ENCODE measurements at regions not wholly inside any gene's neighbourhood (a gene's known extent, or its start where the extent isn't known, plus 50 kb on each side); places are given as distances from the start of the nearest gene placed in this dataset.

- Histone ChIP-seq H3K27ac (ENCODE audit: low read depth) (no peak overlapping the region), H3K36me3 (ENCODE audit: insufficient read depth) (no peaks in the 10 kb centered on the region), H3K4me1 (ENCODE audit: insufficient read depth) (no peaks in the 10 kb centered on the region), H3K4me3 (ENCODE audit: low read depth, low read length) (no peak overlapping the region)
- WGBS, result 83% methylated on average over 1 of the region's 1 CpG
- no peak for DNase-seq (ENCODE audit: extremely low spot score)
Measured at GRCh38 chr6:149154261-149154821, 163.2 kb upstream of the TAB2 start.

- 82% methylated on average over 5 of the region's 5 CpGs for WGBS
- Histone ChIP-seq H3K36me3 (ENCODE audit: insufficient read depth) (no peaks in the 10 kb centered on the region), H3K27ac (ENCODE audit: low read depth) (no peak overlapping the region), H3K4me3 (ENCODE audit: low read depth, low read length) (no peak overlapping the region), H3K4me1 (ENCODE audit: insufficient read depth) (no peaks in the 10 kb centered on the region)
- no peak for DNase-seq (ENCODE audit: extremely low spot score)
Measured at GRCh38 chr6:149157126-149157525, 160.4 kb upstream of the TAB2 start.

GRCh38 chr6:149158076-149158475 is 159.4 kb upstream of the TAB2 start:
- 95% methylated on average over 6 of the region's 6 CpGs for WGBS
- Histone ChIP-seq H3K27ac (ENCODE audit: low read depth) (no peak overlapping the region), H3K4me3 (ENCODE audit: low read depth, low read length) (no peak overlapping the region), H3K4me1 (ENCODE audit: insufficient read depth) (no peaks in the 10 kb centered on the region), H3K36me3 (ENCODE audit: insufficient read depth) (no peaks in the 10 kb centered on the region)
- DNase-seq (ENCODE audit: extremely low spot score), result no peak

DNA sequence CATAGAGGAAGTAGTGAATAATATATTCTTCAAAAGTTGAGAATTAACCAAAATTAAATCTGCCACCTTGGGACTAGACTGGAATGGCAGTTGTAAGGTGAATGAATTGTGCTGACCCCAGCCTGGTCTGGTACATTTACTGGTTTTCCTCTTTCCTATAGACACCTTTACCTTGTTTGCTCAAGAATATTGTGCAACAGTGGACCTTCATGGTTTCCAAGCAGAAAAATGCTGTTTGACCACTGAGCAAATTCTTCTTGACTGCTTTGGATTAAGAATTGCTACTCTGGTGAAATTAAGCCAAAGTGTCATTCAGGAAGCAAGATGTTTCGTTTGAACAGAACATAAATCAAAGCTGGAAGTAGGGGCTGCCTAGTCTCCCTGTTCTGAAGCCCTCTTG is 156.6 kb upstream of the TAB2 start:
- no peak overlapping the region for H3K27ac ChIP-seq (ENCODE audit: low read depth)
- no peaks in the 10 kb centered on the region for H3K4me1 ChIP-seq (ENCODE audit: insufficient read depth)
- H3K36me3 ChIP-seq (ENCODE audit: insufficient read depth), result no peaks in the 10 kb centered on the region
- no peak overlapping the region for H3K4me3 ChIP-seq (ENCODE audit: low read depth, low read length)
- 31% methylated on average over 1 of the region's 1 CpG for WGBS
- DNase-seq (ENCODE audit: extremely low spot score), result no peak

DNA sequence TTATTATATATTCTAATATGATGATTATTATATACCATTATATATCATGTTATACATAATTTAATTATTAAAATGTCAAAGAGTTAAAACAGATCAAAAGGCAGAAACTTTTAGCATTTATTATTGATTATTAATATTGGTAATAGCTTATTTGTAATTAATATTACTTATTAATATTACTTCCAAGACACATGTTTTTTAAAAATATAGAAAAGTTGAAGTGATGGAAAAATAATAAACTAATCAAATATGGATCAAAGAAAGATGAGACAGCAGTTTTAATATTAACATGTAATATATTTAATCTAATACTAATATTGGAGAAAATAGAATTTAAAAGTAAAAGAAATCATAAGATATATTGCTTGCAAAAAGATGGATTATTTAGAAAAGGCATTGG is 154.6 kb upstream of the TAB2 start:
- H3K27ac ChIP-seq (ENCODE audit: low read depth), result no peak overlapping the region
- no peaks in the 10 kb centered on the region for H3K4me1 ChIP-seq (ENCODE audit: insufficient read depth)
- DNase-seq (ENCODE audit: extremely low spot score), result no peak
- no peak overlapping the region for H3K4me3 ChIP-seq (ENCODE audit: low read depth, low read length)
- no peaks in the 10 kb centered on the region for H3K36me3 ChIP-seq (ENCODE audit: insufficient read depth)

DNA sequence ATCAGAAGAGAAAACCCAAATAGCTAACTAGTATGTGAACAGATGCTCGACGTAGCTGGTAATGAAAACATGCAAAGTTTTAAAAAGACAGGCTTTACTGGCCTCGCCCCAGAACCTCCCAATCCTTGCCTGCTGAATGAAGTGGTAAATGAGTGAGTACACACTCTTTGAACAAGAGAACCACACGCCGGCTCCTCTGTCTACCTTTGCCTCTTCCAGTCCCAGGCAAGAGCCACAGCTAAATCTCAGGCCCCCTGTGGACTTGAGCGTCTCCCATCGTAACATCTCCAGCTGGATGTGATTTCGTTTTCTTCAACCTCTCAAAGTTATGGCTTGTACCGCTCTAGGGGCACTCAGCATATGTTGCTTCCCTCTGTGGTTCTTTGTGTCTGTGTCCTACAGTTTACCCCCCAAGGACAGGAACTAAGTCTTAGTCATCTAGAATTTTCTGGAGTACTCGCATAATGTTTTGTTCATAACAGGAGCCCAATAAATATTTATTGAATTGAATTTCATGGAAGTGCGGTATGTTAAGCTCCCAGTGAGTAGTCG is 153.2 kb upstream of the TAB2 start:
- no peak overlapping the region for H3K4me3 ChIP-seq (ENCODE audit: low read depth, low read length)
- DNase-seq (ENCODE audit: extremely low spot score), result no peak
- WGBS, result 88% methylated on average over 12 of the region's 12 CpGs

GRCh38 chr6:149166336-149166735 is 151.2 kb upstream of the TAB2 start:
- Histone ChIP-seq H3K27ac (ENCODE audit: low read depth) (no peak overlapping the region), H3K4me3 (ENCODE audit: low read depth, low read length) (no peak overlapping the region), H3K4me1 (ENCODE audit: insufficient read depth) (no peaks in the 10 kb centered on the region), H3K36me3 (ENCODE audit: insufficient read depth) (no peaks in the 10 kb centered on the region)
- peak; percentile 26 for DNase-seq (ENCODE audit: extremely low spot score)
- WGBS, result 18% methylated on average over 1 of the region's 1 CpG

More for the DNA sequence above, 153.2 kb upstream of the TAB2 start:
- Histone ChIP-seq H3K36me3 (ENCODE audit: insufficient read depth) (no peaks in the 10 kb centered on the region), H3K27ac (ENCODE audit: low read depth) (no peak overlapping the region), H3K4me1 (ENCODE audit: insufficient read depth) (no peaks in the 10 kb centered on the region)

DNA sequence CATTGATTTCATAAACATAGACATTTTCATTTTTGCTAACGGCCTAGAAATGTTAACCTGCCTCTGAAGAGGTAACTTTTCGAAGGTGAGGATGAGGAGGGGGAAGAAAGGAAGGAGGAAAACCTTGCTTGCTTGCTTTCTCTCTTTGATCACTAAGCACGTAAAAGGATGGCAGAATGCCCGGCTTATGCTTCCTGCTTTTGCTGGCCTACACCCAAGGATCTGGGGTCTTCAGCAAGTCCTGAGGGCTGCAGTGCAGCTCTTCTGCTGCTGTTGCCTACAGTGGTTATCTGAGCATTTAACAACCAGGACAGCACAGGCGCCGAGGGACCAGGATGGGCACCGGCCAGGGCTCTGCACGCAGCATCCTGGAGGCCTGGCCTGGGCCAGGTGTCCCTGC is 150.8 kb upstream of the TAB2 start:
- peak; percentile 35 for DNase-seq (ENCODE audit: extremely low spot score)
- no peak overlapping the region for H3K27ac ChIP-seq (ENCODE audit: low read depth)
- H3K4me3 ChIP-seq (ENCODE audit: low read depth, low read length), result no peak overlapping the region
- no peaks in the 10 kb centered on the region for H3K36me3 ChIP-seq (ENCODE audit: insufficient read depth)
- no peaks in the 10 kb centered on the region for H3K4me1 ChIP-seq (ENCODE audit: insufficient read depth)
- WGBS, result 49% methylated on average over 8 of the region's 8 CpGs

DNA sequence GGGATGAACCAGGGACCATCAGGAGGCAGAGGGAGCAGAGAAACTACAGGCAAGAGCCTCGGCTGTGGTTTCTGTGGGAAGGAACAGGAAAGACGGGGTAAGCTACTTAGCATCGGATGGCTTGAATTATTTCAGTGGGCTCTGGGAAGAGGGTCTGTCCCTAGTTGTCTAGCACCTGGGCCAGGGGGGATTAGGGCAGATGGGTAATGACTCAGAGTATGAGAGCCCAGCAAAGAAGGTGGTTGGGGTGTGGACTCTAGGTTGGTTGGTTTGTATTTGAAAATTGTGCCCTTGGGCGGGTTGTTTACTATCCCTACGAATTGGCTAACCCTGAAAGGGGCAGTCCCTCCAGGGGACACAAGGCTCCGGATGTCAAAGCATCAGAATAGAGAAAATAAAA is 148.5 kb upstream of the TAB2 start:
- Histone ChIP-seq H3K36me3 (ENCODE audit: insufficient read depth) (no peaks in the 10 kb centered on the region), H3K4me3 (ENCODE audit: low read depth, low read length) (no peak overlapping the region), H3K4me1 (ENCODE audit: insufficient read depth) (no peaks in the 10 kb centered on the region), H3K27ac (ENCODE audit: low read depth) (no peak overlapping the region)
- WGBS, result 89% methylated on average over 6 of the region's 6 CpGs
- no peak for DNase-seq (ENCODE audit: extremely low spot score)

DNA sequence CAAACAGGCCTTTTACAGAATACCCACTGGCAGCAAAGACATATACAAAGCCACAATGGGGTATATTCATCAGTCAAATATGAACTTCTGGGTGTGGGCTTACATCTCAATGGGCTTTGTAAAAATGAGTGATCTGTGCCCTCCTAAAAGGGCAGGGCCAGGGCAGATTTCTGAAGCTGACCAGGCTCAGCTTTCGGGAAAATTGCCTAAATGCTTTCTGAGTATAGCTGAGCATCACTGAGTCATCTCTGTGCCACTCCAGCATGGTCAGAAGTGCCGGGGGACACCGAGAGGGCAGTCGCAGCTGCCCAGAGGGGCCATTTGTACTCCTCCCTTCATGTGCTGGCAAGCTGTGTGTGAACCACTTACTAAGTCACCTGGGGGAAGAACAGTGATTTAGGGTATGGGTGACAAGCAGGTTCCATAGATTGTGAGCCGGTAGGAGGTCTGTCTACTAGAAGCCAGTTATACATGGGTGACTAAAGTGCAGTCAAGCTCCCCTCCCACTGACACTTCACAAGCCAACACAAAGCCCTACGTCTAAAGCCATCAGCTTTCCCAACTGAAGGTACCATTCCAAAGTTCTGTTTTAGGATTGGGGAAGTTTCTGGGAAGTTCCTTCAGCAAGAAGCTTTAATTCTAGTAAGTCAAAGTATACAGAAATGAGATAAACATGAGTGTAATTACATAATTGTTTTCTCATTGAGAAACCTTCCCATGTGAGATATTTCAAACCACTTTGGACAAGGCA is 147.6 kb upstream of the TAB2 start:
- 80% methylated on average over 6 of the region's 6 CpGs for WGBS
- H3K27ac ChIP-seq (ENCODE audit: low read depth), result no peak overlapping the region

GRCh38 chr6:149170564-149171452 is 146.7 kb upstream of the TAB2 start:
- no peak overlapping the region for H3K4me3 ChIP-seq (ENCODE audit: low read depth, low read length)
- 36% methylated on average over 11 of the region's 11 CpGs for WGBS
- DNase-seq (ENCODE audit: extremely low spot score), result peak; percentile 37

More for the DNA sequence above, 147.6 kb upstream of the TAB2 start:
- H3K4me1 ChIP-seq (ENCODE audit: insufficient read depth), result no peaks in the 10 kb centered on the region
- no peak overlapping the region for H3K4me3 ChIP-seq (ENCODE audit: low read depth, low read length)
- DNase-seq (ENCODE audit: extremely low spot score), result no peak
- H3K36me3 ChIP-seq (ENCODE audit: insufficient read depth), result no peaks in the 10 kb centered on the region

GRCh38 chr6:149173222-149173621 is 144.3 kb upstream of the TAB2 start:
- Histone ChIP-seq H3K27ac (ENCODE audit: low read depth) (no peak overlapping the region), H3K36me3 (ENCODE audit: insufficient read depth) (no peaks in the 10 kb centered on the region), H3K4me3 (ENCODE audit: low read depth, low read length) (no peak overlapping the region), H3K4me1 (ENCODE audit: insufficient read depth) (no peaks in the 10 kb centered on the region)
- DNase-seq (ENCODE audit: extremely low spot score), result no peak

More at GRCh38 chr6:149170564-149171452, 146.7 kb upstream of the TAB2 start:
- H3K36me3 ChIP-seq (ENCODE audit: insufficient read depth), result no peaks in the 10 kb centered on the region
- H3K4me1 ChIP-seq (ENCODE audit: insufficient read depth), result no peaks in the 10 kb centered on the region
- H3K27ac ChIP-seq (ENCODE audit: low read depth), result no peak overlapping the region

DNA sequence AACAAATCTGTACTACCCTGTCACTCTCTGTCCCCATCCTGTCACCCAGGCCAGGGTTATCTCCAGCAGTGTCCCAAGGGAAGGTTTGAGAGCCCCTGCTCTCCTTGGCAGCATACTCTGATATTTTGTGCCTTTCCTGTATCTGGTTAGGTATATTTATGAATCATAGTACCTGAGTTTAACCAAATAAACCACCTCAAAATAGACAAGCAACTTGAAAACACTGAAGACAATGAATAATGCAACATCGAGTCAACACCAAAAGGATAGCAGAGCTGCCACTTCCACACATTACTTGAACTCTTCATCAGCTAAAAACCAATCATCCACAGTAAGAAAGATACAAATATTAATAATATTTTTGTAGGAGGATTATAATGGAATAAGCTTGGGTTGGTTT is 142.6 kb upstream of the TAB2 start:
- WGBS, result 96% methylated on average over 1 of the region's 1 CpG
- DNase-seq (ENCODE audit: extremely low spot score), result no peak
- Histone ChIP-seq H3K27ac (ENCODE audit: low read depth) (no peak overlapping the region), H3K4me1 (ENCODE audit: insufficient read depth) (no peaks in the 10 kb centered on the region), H3K4me3 (ENCODE audit: low read depth, low read length) (no peak overlapping the region), H3K36me3 (ENCODE audit: insufficient read depth) (no peaks in the 10 kb centered on the region)

Measured in urinary bladder (tissue), 3 donors.